DND-41 (cell line): ENCODE measurements at regions not wholly inside any gene's neighbourhood (a gene's known extent, or its start where the extent isn't known, plus 50 kb on each side); places are given as distances from the start of the nearest gene placed in this dataset.

ENCODE experiments used
- CTCF ChIP-seq: IDR thresholded peaks from 2 replicates; pipeline ENCODE4 v1.5.1; 2012; ENCODE audit warnings: borderline replicate concordance, low read length, moderate library complexity, mild to moderate bottlenecking; ENCODE audit not compliant: poor library complexity, severe bottlenecking; ENCODE audit errors: extremely low read depth
- EZH2 ChIP-seq: IDR thresholded peaks from 3 replicates; pipeline ENCODE4 v1.6.1; 2012; ENCODE audit warnings: borderline replicate concordance, low read depth, mild to moderate bottlenecking, moderate library complexity, low read length, inconsistent platforms; ENCODE audit not compliant: severe bottlenecking

- no peak for TF ChIP-seq CTCF
- no peak for TF ChIP-seq EZH2
Observed at GRCh38 chr13:110055089-110055488, 251.9 kb downstream of the COL4A1 start.
